ENCODE measurements at regions not wholly inside any gene's neighbourhood (a gene's known extent, or its start where the extent isn't known, plus 50 kb on each side); places are given as distances from the start of the nearest gene placed in this dataset.

DNA sequence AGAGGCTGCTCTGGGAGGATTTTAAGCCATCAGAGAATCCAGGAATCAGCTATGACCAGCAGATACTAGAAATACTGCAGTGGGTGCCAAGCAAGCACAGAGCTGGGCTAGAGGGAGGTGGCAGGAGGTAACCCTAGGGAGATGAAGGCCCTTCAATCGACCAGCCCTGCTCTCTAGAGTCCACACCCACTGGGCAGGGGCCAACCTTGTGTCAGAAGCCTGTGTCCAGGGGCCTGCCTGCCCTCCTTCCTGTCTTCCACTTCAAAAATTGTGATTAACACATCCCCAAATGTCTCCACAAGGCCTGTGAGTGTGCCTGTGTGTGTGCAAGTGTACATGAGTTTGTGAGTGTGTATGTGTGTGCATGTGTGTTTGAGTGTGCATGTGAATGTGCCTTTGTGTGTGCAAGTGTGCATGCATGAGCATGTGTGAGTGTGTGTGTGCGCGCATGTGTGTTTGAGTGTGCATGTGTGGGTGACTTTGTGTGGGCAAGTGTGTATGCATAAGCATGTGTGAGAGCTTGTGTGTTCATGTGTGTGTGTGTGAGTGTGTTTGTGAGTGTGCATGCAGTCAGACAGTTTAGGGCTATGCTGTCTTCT lies 367.7 kb downstream of the SFMBT2 start:
- POLR2A ChIA-PET: no interaction called here
- CTCF ChIA-PET: interaction anchor here (1.2 kb wide), 1 partner anchor 12 kb away, joined by 3 read pairs; no protein-coding TSS in a partner anchor
- Histone ChIP-seq H3K79me2 (ENCODE audit: insufficient read depth, low read length) (no peaks in the 10 kb centered on the region), H4K20me1 (ENCODE audit: insufficient read depth) (no peaks in the 10 kb centered on the region), H3K4me1 (ENCODE audit: control insufficient read depth in 1 of 2, insufficient read depth in 2 of 2, low read length in 2 of 2) (no peaks in the 10 kb centered on the region), H3K4me2 (ENCODE audit: low read length) (no peak overlapping the region), H3K9me3 (ENCODE audit: control insufficient read depth in 1 of 2, insufficient read depth in 1 of 2, low read depth in 1 of 2, low read length in 2 of 2) (no peaks in the 10 kb centered on the region), H3K9ac (ENCODE audit: low read length) (no peak overlapping the region), H3K27me3 (ENCODE audit: insufficient read depth, low read length) (peaks cover 22% of the 10 kb centered on the region; the same call in 1 of the 2 replicates), H2AFZ (ENCODE audit: low read depth, low read length, poor library complexity, severe bottlenecking) (no peak overlapping the region), H3K9me2 (ENCODE audit: insufficient read depth) (no peaks in the 10 kb centered on the region), H3K4me3 (replicated peaks in 1 of 2; ENCODE audit: low read depth in 1 of 2, low read length in 2 of 2) (no peak overlapping the region), H3K36me3 (ENCODE audit: control insufficient read depth in 1 of 2, insufficient read depth in 2 of 2, low read length in 2 of 2) (no peaks in the 10 kb centered on the region), H3K27ac (ENCODE audit: low read depth, low read length) (no peak overlapping the region)
- ATAC-seq (no peak), DNase-seq (ENCODE audit: low read depth, low spot score) (no peak)
- intact Hi-C loops (cut with micrococcal nuclease): no loop called here
- TF ChIP-seq, protein P1, sequence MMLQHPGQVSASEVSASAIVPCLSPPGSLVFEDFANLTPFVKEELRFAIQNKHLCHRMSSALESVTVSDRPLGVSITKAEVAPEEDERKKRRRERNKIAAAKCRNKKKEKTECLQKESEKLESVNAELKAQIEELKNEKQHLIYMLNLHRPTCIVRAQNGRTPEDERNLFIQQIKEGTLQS (IDR thresholded peaks at IDR 0.05): no peak
- TF ChIP-seq EZH2 (IDR thresholded peaks at IDR 0.05): no peak
- no peak for TF ChIP-seq JUND (IDR thresholded peaks at IDR 0.05)
- no peak for TF ChIP-seq EZH2phosphoT487 (IDR thresholded peaks at IDR 0.05; ENCODE audit: borderline replicate concordance)
- no peak for TF ChIP-seq YY1 (IDR thresholded peaks at IDR 0.05; ENCODE audit: extremely low read depth, insufficient replicate concordance, low read depth, low read length)
- TF ChIP-seq, protein P2, sequence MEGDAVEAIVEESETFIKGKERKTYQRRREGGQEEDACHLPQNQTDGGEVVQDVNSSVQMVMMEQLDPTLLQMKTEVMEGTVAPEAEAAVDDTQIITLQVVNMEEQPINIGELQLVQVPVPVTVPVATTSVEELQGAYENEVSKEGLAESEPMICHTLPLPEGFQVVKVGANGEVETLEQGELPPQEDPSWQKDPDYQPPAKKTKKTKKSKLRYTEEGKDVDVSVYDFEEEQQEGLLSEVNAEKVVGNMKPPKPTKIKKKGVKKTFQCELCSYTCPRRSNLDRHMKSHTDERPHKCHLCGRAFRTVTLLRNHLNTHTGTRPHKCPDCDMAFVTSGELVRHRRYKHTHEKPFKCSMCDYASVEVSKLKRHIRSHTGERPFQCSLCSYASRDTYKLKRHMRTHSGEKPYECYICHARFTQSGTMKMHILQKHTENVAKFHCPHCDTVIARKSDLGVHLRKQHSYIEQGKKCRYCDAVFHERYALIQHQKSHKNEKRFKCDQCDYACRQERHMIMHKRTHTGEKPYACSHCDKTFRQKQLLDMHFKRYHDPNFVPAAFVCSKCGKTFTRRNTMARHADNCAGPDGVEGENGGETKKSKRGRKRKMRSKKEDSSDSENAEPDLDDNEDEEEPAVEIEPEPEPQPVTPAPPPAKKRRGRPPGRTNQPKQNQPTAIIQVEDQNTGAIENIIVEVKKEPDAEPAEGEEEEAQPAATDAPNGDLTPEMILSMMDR (IDR thresholded peaks at IDR 0.05 in 2 of 3, conservative IDR thresholded peaks at IDR 0.05 in 1 of 3; ENCODE audit: borderline replicate concordance in 1 of 3, insufficient read depth in 1 of 3, low read depth in 2 of 3, low read length in 2 of 3): no peak
- TF ChIP-seq ELF1 (IDR thresholded peaks at IDR 0.05; ENCODE audit: borderline replicate concordance, low read depth): no peak
- TF ChIP-seq ZBTB33 (IDR thresholded peaks at IDR 0.05; ENCODE audit: extremely low read depth, insufficient replicate concordance, low read length): no peak
- no peak for TF ChIP-seq CEBPB (IDR thresholded peaks at IDR 0.05; ENCODE audit: low read depth)
- no peak for TF ChIP-seq EGR1 (IDR thresholded peaks at IDR 0.05; ENCODE audit: low read depth)
- RAD21 ChIA-PET (ENCODE audit: low non-redundant PET in 1 of 2, low total read pairs in 2 of 2, uncharacterized antibody in 2 of 2, unreplicated experiment in 2 of 2): no interaction called here
- BruUV-seq (replicated peaks): no TSS peak

Data from HCT116 (cell line).